MM.1S (cell line): ENCODE measurements at regions not wholly inside any gene's neighbourhood (a gene's known extent, or its start where the extent isn't known, plus 50 kb on each side); places are given as distances from the start of the nearest gene placed in this dataset.

Experiments
- DNase-seq: peaks from one replicate; pipeline ENCODE4 v3.0.0-alpha.2; 2015
- H2AFZ ChIP-seq: fragments of 300-600 bp; sonication (generic); 2 replicates; pipeline ENCODE4 v1.6.0; 2016; ENCODE audit warnings: antibody characterized with exemption, low read length
- H3F3A ChIP-seq: fragments of 300-600 bp; sonication (generic); 2 replicates; pipeline ENCODE4 v1.6.1; 2016; ENCODE audit warnings: mild to moderate bottlenecking, antibody characterized with exemption, low read length, moderate library complexity, mixed read lengths; ENCODE audit not compliant: insufficient read depth
- H3K27ac ChIP-seq: fragments of 300-600 bp; sonication (generic); 2 replicates; pipeline ENCODE4 v1.5.1; 2016; ENCODE audit warnings: mild to moderate bottlenecking, low read length
- H3K27me3 ChIP-seq: fragments of 300-600 bp; sonication (generic); replicated peaks from 2 replicates; pipeline ENCODE4 v1.6.0; 2016; ENCODE audit warnings: low read length; ENCODE audit not compliant: insufficient read depth
- H3K36me3 ChIP-seq: fragments of 300-600 bp; sonication (generic); replicated peaks from 2 replicates; pipeline ENCODE4 v1.6.1; 2016; ENCODE audit warnings: mild to moderate bottlenecking, low read length, mixed read lengths; ENCODE audit not compliant: insufficient read depth
- H3K4me1 ChIP-seq: fragments of 300-600 bp; sonication (generic); 2 replicates; pipeline ENCODE4 v1.6.1; 2016; ENCODE audit warnings: low read length, mixed read lengths
- H3K4me2 ChIP-seq: fragments of 300-600 bp; sonication (generic); 2 replicates; pipeline ENCODE4 v1.6.0; 2016; ENCODE audit warnings: low read depth, low read length
- H3K4me3 ChIP-seq: fragments of 300-600 bp; sonication (generic); 2 replicates; pipeline ENCODE4 v1.5.1; 2016; ENCODE audit warnings: low read length, mixed read lengths
- H3K79me2 ChIP-seq: fragments of 300-600 bp; sonication (generic); 2 replicates; pipeline ENCODE4 v1.6.1; 2016; ENCODE audit warnings: mixed run types, low read length, mixed read lengths
- H3K9ac ChIP-seq: fragments of 300-600 bp; sonication (generic); 2 replicates; pipeline ENCODE4 v1.6.1; 2016; ENCODE audit warnings: low read length, mixed read lengths
- H3K9me2 ChIP-seq: fragments of 300-600 bp; sonication (generic); replicated peaks from 2 replicates; pipeline ENCODE4 v1.6.1; 2016; ENCODE audit warnings: mild to moderate bottlenecking, low read length, mixed read lengths; ENCODE audit not compliant: insufficient read depth
- H3K9me3 ChIP-seq: fragments of 300-600 bp; sonication (generic); replicated peaks from 2 replicates; pipeline ENCODE4 v1.6.1; 2016; ENCODE audit warnings: mild to moderate bottlenecking, low read length, mixed read lengths; ENCODE audit not compliant: insufficient read depth
- H4K20me1 ChIP-seq: fragments of 300-600 bp; sonication (generic); 2 replicates; pipeline ENCODE4 v1.6.1; 2016; ENCODE audit warnings: mild to moderate bottlenecking, low read length, moderate library complexity, mixed read lengths; ENCODE audit not compliant: insufficient read depth
- EZH2 ChIP-seq: fragments of 300-600 bp; sonication (generic); optimal IDR thresholded peaks from 2 replicates; pipeline ENCODE3; 2017; ENCODE audit warnings: low read depth, mild to moderate bottlenecking, antibody characterized with exemption, low read length, mixed read lengths
- EZH2phosphoT487 ChIP-seq: fragments of 300-600 bp; sonication (generic); IDR thresholded peaks from 2 replicates; pipeline ENCODE4 v1.6.1; 2018; ENCODE audit warnings: antibody characterized with exemption, low read length
- TF ChIP-seq, protein P1 (sequence below): fragments of 300-600 bp; sonication (generic); IDR thresholded peaks from 2 replicates; pipeline ENCODE4 v1.5.1; 2016; ENCODE audit warnings: antibody characterized with exemption, low read length, mixed read lengths

DNA sequence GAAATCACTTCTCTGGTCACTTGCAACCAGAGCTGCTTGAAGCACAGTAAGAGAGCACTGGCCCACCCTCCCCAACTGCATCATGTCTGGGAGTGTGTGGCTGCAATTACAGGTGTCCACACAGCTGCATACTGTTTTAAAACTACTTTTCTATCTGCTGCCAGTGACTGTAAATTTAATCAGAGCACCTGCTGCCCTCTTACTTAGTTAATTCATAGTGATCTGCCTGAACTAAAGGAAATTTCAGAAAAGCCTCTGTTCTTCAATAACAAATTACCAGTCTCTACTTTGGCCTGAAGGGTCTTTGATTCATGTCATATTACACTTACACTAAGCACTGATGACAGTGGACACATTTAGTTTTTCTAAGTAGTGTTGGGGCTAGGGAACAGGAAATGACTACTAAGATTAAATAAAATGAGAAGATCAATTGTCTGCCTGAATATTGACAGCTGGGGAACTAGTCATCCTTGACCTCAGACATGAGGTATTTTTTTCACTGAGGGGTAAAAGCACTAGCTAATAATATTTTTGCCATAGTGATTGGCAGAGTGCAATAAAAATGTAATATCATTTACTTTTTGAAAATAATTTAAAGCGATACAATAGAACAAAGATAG, 788.9 kb upstream of the GRAMD2B start:
- Histone ChIP-seq H3K36me3 (no peaks in the 10 kb centered on the region), H3K27me3 (no peaks in the 10 kb centered on the region), H3K27ac (no peak overlapping the region), H3K4me3 (no peak overlapping the region), H2AFZ (no peak overlapping the region), H3K9me3 (no peaks in the 10 kb centered on the region), H3K79me2 (no peaks in the 10 kb centered on the region), H3K9me2 (no peaks in the 10 kb centered on the region), H4K20me1 (no peaks in the 10 kb centered on the region), H3K4me1 (no peaks in the 10 kb centered on the region), H3K4me2 (no peak overlapping the region), H3K9ac (no peak overlapping the region), H3F3A (no peaks in the 10 kb centered on the region)
- no peak for TF ChIP-seq EZH2
- no peak for TF ChIP-seq EZH2phosphoT487
- TF ChIP-seq, protein P1, sequence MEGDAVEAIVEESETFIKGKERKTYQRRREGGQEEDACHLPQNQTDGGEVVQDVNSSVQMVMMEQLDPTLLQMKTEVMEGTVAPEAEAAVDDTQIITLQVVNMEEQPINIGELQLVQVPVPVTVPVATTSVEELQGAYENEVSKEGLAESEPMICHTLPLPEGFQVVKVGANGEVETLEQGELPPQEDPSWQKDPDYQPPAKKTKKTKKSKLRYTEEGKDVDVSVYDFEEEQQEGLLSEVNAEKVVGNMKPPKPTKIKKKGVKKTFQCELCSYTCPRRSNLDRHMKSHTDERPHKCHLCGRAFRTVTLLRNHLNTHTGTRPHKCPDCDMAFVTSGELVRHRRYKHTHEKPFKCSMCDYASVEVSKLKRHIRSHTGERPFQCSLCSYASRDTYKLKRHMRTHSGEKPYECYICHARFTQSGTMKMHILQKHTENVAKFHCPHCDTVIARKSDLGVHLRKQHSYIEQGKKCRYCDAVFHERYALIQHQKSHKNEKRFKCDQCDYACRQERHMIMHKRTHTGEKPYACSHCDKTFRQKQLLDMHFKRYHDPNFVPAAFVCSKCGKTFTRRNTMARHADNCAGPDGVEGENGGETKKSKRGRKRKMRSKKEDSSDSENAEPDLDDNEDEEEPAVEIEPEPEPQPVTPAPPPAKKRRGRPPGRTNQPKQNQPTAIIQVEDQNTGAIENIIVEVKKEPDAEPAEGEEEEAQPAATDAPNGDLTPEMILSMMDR = no peak
- DNase-seq = no peak

DNA sequence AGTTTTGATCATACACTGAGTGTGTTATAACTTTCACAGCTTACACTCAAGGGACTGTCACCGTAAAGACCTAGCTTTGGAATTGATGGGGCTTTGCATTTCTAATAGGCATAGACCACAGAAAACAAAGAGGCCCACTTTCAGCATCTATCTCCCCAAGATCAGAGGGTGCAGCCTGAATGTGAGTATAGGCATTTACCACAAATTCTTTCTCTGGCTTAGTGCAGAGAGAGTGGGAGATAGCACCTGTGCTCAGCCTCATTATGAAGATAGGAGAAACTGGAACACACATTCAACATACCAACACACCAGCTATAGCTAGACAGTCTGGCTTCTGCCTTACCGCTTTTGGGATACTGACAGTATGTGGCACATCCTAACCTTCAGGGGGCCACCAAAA, 783.4 kb upstream of the GRAMD2B start:
- Histone ChIP-seq H3K4me3 (no peak overlapping the region), H3K4me2 (no peak overlapping the region), H3K27me3 (no peaks in the 10 kb centered on the region), H3K9ac (no peak overlapping the region), H3K9me3 (no peaks in the 10 kb centered on the region), H4K20me1 (no peaks in the 10 kb centered on the region), H3K27ac (no peak overlapping the region), H3F3A (no peaks in the 10 kb centered on the region), H2AFZ (no peak overlapping the region), H3K9me2 (no peaks in the 10 kb centered on the region), H3K4me1 (no peaks in the 10 kb centered on the region), H3K36me3 (no peaks in the 10 kb centered on the region), H3K79me2 (no peaks in the 10 kb centered on the region)
- TF ChIP-seq EZH2 (no peak), EZH2phosphoT487 (no peak)
- TF ChIP-seq, protein P1 = no peak
- no peak for DNase-seq

DNA sequence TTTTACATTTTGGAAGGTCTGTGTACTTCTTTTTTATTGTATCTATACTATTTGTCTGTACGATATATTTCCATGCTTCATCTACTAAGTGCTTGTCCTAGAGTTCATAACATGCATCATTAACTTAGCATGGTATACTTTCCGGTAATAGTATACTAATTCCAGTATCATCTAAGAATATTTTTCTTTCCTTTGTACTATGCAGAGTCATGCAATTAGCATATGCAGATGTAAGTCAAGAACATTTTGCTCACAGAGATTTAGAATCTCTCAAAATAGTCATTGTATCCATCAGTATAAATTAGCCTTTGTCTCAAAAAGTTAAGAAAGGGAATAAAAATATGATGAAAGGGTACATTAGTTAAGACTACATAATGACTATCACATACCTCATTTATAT, 770.4 kb upstream of the GRAMD2B start:
- TF ChIP-seq EZH2 (no peak), EZH2phosphoT487 (no peak)
- TF ChIP-seq, protein P1 = no peak
- H3K27me3 ChIP-seq = no peaks in the 10 kb centered on the region
- H3K9me2 ChIP-seq = no peaks in the 10 kb centered on the region
- no peak overlapping the region for H3K9ac ChIP-seq
- no peaks in the 10 kb centered on the region for H3K9me3 ChIP-seq
- no peak overlapping the region for H3K4me3 ChIP-seq
- H3K36me3 ChIP-seq = no peaks in the 10 kb centered on the region
- H3K4me2 ChIP-seq = no peak overlapping the region
- no peaks in the 10 kb centered on the region for H3F3A ChIP-seq
- H2AFZ ChIP-seq = no peak overlapping the region
- H3K79me2 ChIP-seq = no peaks in the 10 kb centered on the region
- H3K27ac ChIP-seq = no peak overlapping the region
- H3K4me1 ChIP-seq = no peaks in the 10 kb centered on the region
- no peak for DNase-seq
- H4K20me1 ChIP-seq = no peaks in the 10 kb centered on the region
